Heart right ventricle (tissue), 16 donors: ENCODE measurements at regions not wholly inside any gene's neighbourhood (a gene's known extent, or its start where the extent isn't known, plus 50 kb on each side); places are given as distances from the start of the nearest gene placed in this dataset.

Experiments used
- ATAC-seq, 8 donors: fragments of 200-7000 bp; cut with Tn5 transposase; one replicate each; pipeline ENCODE4 v1.9.1; 2020; ENCODE audit warnings: mild to moderate bottlenecking in 8 of 8, moderate library complexity in 8 of 8, moderate number of reproducible peaks in 1 of 8
- DNase-seq, 2 donors: peaks; one replicate each; pipeline ENCODE4 v3.0.0-alpha.2; 2020
- H3K27ac ChIP-seq, 10 donors: fragments of 200-600 bp; sonication (generic) in 2 of 10; one replicate each; pipeline versions ENCODE4 v1.5.0 to v1.8.0; 2020 to 2022; ENCODE audit warnings: mild to moderate bottlenecking in 3 of 10
- H3K27me3 ChIP-seq, 7 donors: fragments of 200-600 bp; one replicate each; pipeline ENCODE4 v1.8.0; 2021 to 2022; ENCODE audit warnings: mild to moderate bottlenecking in 2 of 7
- H3K36me3 ChIP-seq, 9 donors: fragments of 200-600 bp; sonication (generic) in 1 of 9; one replicate each; pipeline versions ENCODE4 v1.5.0 to v1.8.0; 2020 to 2022; ENCODE audit warnings: mild to moderate bottlenecking in 2 of 9
- H3K4me1 ChIP-seq, 9 donors: fragments of 200-600 bp; sonication (generic) in 1 of 9; one replicate each; pipeline versions ENCODE4 v1.5.0 to v1.8.0; 2020 to 2022; ENCODE audit warnings: mild to moderate bottlenecking in 4 of 9
- H3K4me3 ChIP-seq, 10 donors: fragments of 200-600 bp; sonication (generic) in 2 of 10; one replicate each; pipeline versions ENCODE4 v1.5.0 to v1.8.0; 2020 to 2022; ENCODE audit warnings: mild to moderate bottlenecking in 7 of 10, moderate library complexity in 2 of 10
- H3K9me3 ChIP-seq, 11 donors: fragments of 200-600 bp in 10 of 11; sonication (generic) in 2 of 11; one replicate each; pipeline versions ENCODE4 v1.5.0 to v1.8.0; 2013 to 2022; ENCODE audit warnings: mild to moderate bottlenecking in 2 of 11, control low read depth in 1 of 11, moderate library complexity in 1 of 11
- CTCF ChIP-seq, 9 donors: fragments of 200-600 bp; sonication (generic) in 2 of 9; IDR thresholded peaks; one replicate each; pipeline versions ENCODE4 v1.5.0 to v1.8.0; 2021 to 2022; ENCODE audit warnings: antibody characterized with exemption in 9 of 9, mild to moderate bottlenecking in 5 of 9, moderate library complexity in 1 of 9
- WGBS, 2 donors: extraction: QIAGEN DNeasy Blood & Tissue Kit; methylation state at CpG; one replicate each; pipeline ENCODE4 v1.1.7; 2013; ENCODE audit warnings: inconsistent platforms in 1 of 2; 5-methylcytosine and 5-hydroxymethylcytosine counted together
- intact Hi-C, 10 donors: fragments of 100-400 bp; cut with DNase I; formaldehyde crosslinking; loops; one replicate each; pipeline versions ENCODE4 v1.11.1 to v1.14.2; 2022
- donor health status: Arrhythmogenic right ventricular cardiomyopathy.
- donor health status: ischemic (EF 13 %, LVEDD 7.1; RV severe dilation, severe dysfunction).
- donor health status: healthy with polysubstance abuse.
- donor health status: DM: no; HTN: yes; CAD: no.
- donor health status: DM: no; HTN: no; CAD: no.
- donor health status: ischemic (EF 25% LVEDD 6.9; RV normal size, moderate dysfunction).
- donor health status: ischemic (EF 25% LVEDD 5.7; RV mildly dilated, moderate dysfunction).
- donor health status: healthy.
- donor health status: DM: yes; HTN: yes; CAD: no.
- donor health status: Ischemic cardiomyopathy.
- donor health status: ischemic (EF 35%, LVEDD 5.7; RV mildly dilated, moderate dysfunction).
- donor health status: nonischemic (EF 11% LVEDD 7.7; RV severe dilation, severe dysfunction).
- donor health status: DM: yes; HTN: yes; CAD: no.
- donor health status: PGD.
- donor health status: ischemic (EF 29% LVEDD 5.4; RV normal size, mild dysfunction).
- donor health status: nonischemic (EF 23%, LVEDD 6.1; RV moderate dilation, normal function).

GRCh38 chr4:57640391-57641100 is 530.4 kb upstream of the IGFBP7 start:
- Histone ChIP-seq H3K27ac (no peak overlapping the region), H3K4me3 (no peak overlapping the region), H3K4me1 (no peaks in the 10 kb centered on the region), H3K27me3 (no peaks in the 10 kb centered on the region), H3K9me3 (no peaks in the 10 kb centered on the region), H3K36me3 (no peaks in the 10 kb centered on the region)
- ATAC-seq (no peak), DNase-seq (no peak)
- WGBS, 2 donors, result 85 to 89% methylated on average over 8 of the region's 8 CpGs
- intact Hi-C loops, result no loop called here
- TF ChIP-seq CTCF (IDR thresholded peaks at IDR 0.05), result no peak

- H3K27me3 ChIP-seq, result no peaks in the 10 kb centered on the region
- DNase-seq (no peak), ATAC-seq (no peak)
- H3K4me1 ChIP-seq, result no peaks in the 10 kb centered on the region
- no peak for TF ChIP-seq CTCF (IDR thresholded peaks at IDR 0.05)
- no peaks in the 10 kb centered on the region for H3K36me3 ChIP-seq
- WGBS, 2 donors, result 69 to 75% methylated on average over 8 of the region's 8 CpGs
- H3K4me3 ChIP-seq, result no peak overlapping the region
- intact Hi-C loops, result no loop called here
- no peaks in the 10 kb centered on the region for H3K9me3 ChIP-seq
- no peak overlapping the region for H3K27ac ChIP-seq
These were observed 529.6 kb upstream of the IGFBP7 start for GRCh38 chr4:57639561-57640382.

GRCh38 chr4:57635910-57636309 is 525.7 kb upstream of the IGFBP7 start:
- Histone ChIP-seq H3K27ac (no peak overlapping the region), H3K4me1 (no peaks in the 10 kb centered on the region), H3K4me3 (no peak overlapping the region), H3K9me3 (no peaks in the 10 kb centered on the region), H3K27me3 (no peaks in the 10 kb centered on the region), H3K36me3 (no peaks in the 10 kb centered on the region)
- intact Hi-C loops, result no loop called here
- ATAC-seq (no peak), DNase-seq (no peak)
- TF ChIP-seq CTCF (IDR thresholded peaks at IDR 0.05), result no peak

- DNase-seq (no peak), ATAC-seq (no peak)
- H3K9me3 ChIP-seq, result no peaks in the 10 kb centered on the region
- TF ChIP-seq CTCF (IDR thresholded peaks at IDR 0.05), result no peak
- no peaks in the 10 kb centered on the region for H3K4me1 ChIP-seq
- H3K27me3 ChIP-seq, result no peaks in the 10 kb centered on the region
- no peak overlapping the region for H3K27ac ChIP-seq
- H3K4me3 ChIP-seq, result no peak overlapping the region
- intact Hi-C loops, result no loop called here
- WGBS, 2 donors, result 74 to 78% methylated on average over 3 of the region's 3 CpGs
- H3K36me3 ChIP-seq, result no peaks in the 10 kb centered on the region
These were observed 523.2 kb upstream of the IGFBP7 start for GRCh38 chr4:57633212-57633859.
